ENCODE measurements at regions not wholly inside any gene's neighbourhood (a gene's known extent, or its start where the extent isn't known, plus 50 kb on each side); places are given as distances from the start of the nearest gene placed in this dataset.
"Not testable (repeated sequence)": the region's sequence is repeated elsewhere in the genome, so short reads cannot be mapped to it uniquely, and the experiment has no call there.

- no peak for DNase-seq (ENCODE audit: extremely low read depth, insufficient read length)
- TF ChIP-seq, protein P1, sequence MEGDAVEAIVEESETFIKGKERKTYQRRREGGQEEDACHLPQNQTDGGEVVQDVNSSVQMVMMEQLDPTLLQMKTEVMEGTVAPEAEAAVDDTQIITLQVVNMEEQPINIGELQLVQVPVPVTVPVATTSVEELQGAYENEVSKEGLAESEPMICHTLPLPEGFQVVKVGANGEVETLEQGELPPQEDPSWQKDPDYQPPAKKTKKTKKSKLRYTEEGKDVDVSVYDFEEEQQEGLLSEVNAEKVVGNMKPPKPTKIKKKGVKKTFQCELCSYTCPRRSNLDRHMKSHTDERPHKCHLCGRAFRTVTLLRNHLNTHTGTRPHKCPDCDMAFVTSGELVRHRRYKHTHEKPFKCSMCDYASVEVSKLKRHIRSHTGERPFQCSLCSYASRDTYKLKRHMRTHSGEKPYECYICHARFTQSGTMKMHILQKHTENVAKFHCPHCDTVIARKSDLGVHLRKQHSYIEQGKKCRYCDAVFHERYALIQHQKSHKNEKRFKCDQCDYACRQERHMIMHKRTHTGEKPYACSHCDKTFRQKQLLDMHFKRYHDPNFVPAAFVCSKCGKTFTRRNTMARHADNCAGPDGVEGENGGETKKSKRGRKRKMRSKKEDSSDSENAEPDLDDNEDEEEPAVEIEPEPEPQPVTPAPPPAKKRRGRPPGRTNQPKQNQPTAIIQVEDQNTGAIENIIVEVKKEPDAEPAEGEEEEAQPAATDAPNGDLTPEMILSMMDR (IDR thresholded peaks at IDR 0.05; ENCODE audit: insufficient read depth, low read length, poor library complexity, severe bottlenecking), result no peak
- H3K27me3 ChIP-seq (replicated peaks; ENCODE audit: control insufficient read depth, insufficient read depth, low read length), result no peaks in the 10 kb centered on the region
- no peaks in the 10 kb centered on the region for H3K36me3 ChIP-seq (ENCODE audit: control insufficient read depth, insufficient read depth, low read length)
- H3K4me3 ChIP-seq (replicated peaks; ENCODE audit: low read depth, low read length), result no peak overlapping the region
These were observed 186.2 kb upstream of the ZNF217 start for GRCh38 chr20:53779822-53780221.

DNA sequence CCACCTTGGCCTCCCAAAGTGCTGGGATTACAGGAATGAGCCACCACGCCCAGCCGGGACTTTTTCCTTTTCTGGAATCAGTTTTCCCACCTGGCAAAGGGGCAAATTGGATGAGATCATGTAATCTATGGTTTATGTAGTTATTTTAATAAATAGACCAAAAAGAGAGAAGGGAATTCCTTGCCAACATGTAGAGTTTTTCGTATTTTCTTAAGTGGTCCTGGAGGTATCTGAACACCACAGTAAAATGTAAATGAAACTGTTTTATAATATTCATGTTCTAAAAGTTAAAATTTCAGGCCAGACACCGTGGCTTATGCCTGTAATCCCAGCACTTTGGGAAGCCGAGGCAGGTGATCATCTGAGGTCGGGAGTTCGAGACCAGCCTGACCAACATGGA lies 185.1 kb upstream of the ZNF217 start:
- Histone ChIP-seq H3K36me3 (ENCODE audit: control insufficient read depth, insufficient read depth, low read length) (no peaks in the 10 kb centered on the region), H3K4me3 (replicated peaks; ENCODE audit: low read depth, low read length) (no peak overlapping the region), H3K27me3 (replicated peaks; ENCODE audit: control insufficient read depth, insufficient read depth, low read length) (no peaks in the 10 kb centered on the region)
- no peak for DNase-seq (ENCODE audit: extremely low read depth, insufficient read length)
- TF ChIP-seq, protein P1 (IDR thresholded peaks at IDR 0.05; ENCODE audit: insufficient read depth, low read length, poor library complexity, severe bottlenecking), result no peak

- TF ChIP-seq, protein P1 (IDR thresholded peaks at IDR 0.05; ENCODE audit: insufficient read depth, low read length, poor library complexity, severe bottlenecking), result no peak
- Histone ChIP-seq H3K27me3 (replicated peaks; ENCODE audit: control insufficient read depth, insufficient read depth, low read length) (no peaks in the 10 kb centered on the region), H3K4me3 (replicated peaks; ENCODE audit: low read depth, low read length) (no peak overlapping the region), H3K36me3 (ENCODE audit: control insufficient read depth, insufficient read depth, low read length) (no peaks in the 10 kb centered on the region)
- no peak for DNase-seq (ENCODE audit: extremely low read depth, insufficient read length)
These were observed 184.4 kb upstream of the ZNF217 start for GRCh38 chr20:53778041-53778516.

DNA sequence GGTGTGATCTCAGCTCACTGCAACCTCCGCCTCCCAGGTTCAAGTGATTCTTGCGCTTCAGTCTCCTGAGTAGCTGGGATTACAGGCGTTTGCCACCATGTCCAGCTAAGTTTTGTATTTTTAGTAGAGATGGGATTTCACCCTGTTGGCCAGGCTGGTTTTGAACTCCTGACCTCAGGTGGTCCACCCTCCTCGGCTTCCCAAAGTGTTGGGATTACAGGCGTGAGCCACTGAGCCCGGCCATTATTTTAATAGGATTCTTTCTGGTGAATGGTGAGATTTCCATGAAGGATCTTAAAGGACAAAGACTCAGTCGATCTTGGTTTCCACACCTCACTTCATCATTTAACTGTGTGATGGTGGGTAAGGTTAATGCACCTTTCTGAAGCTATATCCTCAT lies 183.8 kb upstream of the ZNF217 start:
- H3K4me3 ChIP-seq (replicated peaks; ENCODE audit: low read depth, low read length); DNase-seq (ENCODE audit: extremely low read depth, insufficient read length); H3K36me3 ChIP-seq (ENCODE audit: control insufficient read depth, insufficient read depth, low read length); H3K27me3 ChIP-seq (replicated peaks; ENCODE audit: control insufficient read depth, insufficient read depth, low read length): not testable (repeated sequence)

GRCh38 chr20:53776858-53777257 lies 183.2 kb upstream of the ZNF217 start:
- Histone ChIP-seq H3K27me3 (replicated peaks; ENCODE audit: control insufficient read depth, insufficient read depth, low read length) (no peaks in the 10 kb centered on the region), H3K4me3 (replicated peaks; ENCODE audit: low read depth, low read length) (no peak overlapping the region), H3K36me3 (ENCODE audit: control insufficient read depth, insufficient read depth, low read length) (no peaks in the 10 kb centered on the region)
- TF ChIP-seq, protein P1 (IDR thresholded peaks at IDR 0.05; ENCODE audit: insufficient read depth, low read length, poor library complexity, severe bottlenecking), result no peak
- DNase-seq (ENCODE audit: extremely low read depth, insufficient read length), result no peak

- H3K4me3 ChIP-seq (replicated peaks; ENCODE audit: low read depth, low read length), result no peak overlapping the region
- H3K36me3 ChIP-seq (ENCODE audit: control insufficient read depth, insufficient read depth, low read length), result no peaks in the 10 kb centered on the region
- H3K27me3 ChIP-seq (replicated peaks; ENCODE audit: control insufficient read depth, insufficient read depth, low read length), result no peaks in the 10 kb centered on the region
- TF ChIP-seq, protein P1 (IDR thresholded peaks at IDR 0.05; ENCODE audit: insufficient read depth, low read length, poor library complexity, severe bottlenecking), result no peak
- DNase-seq (ENCODE audit: extremely low read depth, insufficient read length), result no peak
These were observed 181.0 kb upstream of the ZNF217 start for GRCh38 chr20:53774461-53775203.
